ENCODE measurements at regions not wholly inside any gene's neighbourhood (a gene's known extent, or its start where the extent isn't known, plus 50 kb on each side); places are given as distances from the start of the nearest gene placed in this dataset.

DNA sequence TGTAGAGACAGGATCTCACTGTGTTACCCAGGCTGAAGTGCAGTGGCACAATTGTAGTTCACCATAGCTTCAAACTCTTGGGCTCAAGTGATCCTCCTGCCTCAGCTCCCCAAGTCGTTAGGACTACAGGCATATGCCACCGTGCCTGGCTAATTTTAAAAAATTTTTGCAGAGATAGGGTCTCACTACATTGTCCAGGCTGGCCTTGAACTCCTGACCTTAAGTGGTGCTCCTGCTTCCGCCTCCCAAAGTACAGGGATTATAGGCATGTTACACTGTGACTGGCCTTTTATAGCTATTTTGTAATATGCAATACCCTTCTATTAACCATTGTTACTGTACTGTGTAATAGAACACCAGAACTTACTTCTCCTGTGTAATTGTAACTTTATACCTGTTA, 139.3 kb upstream of the ZNF267 start:
- no peak for TF ChIP-seq YY1 (IDR thresholded peaks at IDR 0.05; ENCODE audit: insufficient read depth, insufficient read length)
- TF ChIP-seq ZNF274 (IDR thresholded peaks at IDR 0.05; ENCODE audit: low read depth, low read length), result no peak

All from NT2/D1 (cell line).